ENCODE measurements at regions not wholly inside any gene's neighbourhood (a gene's known extent, or its start where the extent isn't known, plus 50 kb on each side); places are given as distances from the start of the nearest gene placed in this dataset.

GRCh38 chr7:51645702-51646298, 329.2 kb upstream of the COBL start:
- H3K4ac ChIP-seq (ENCODE audit: low read depth in 1 of 2, low read length in 2 of 2) = no peak overlapping the region
- no peak overlapping the region for H2BK15ac ChIP-seq (ENCODE audit: low read depth, poor library complexity, severe bottlenecking)
- no peaks in the 10 kb centered on the region for H3K79me1 ChIP-seq (replicated peaks; ENCODE audit: low read length, poor library complexity, severe bottlenecking)
- no peak overlapping the region for H2BK12ac ChIP-seq (ENCODE audit: low read length in 2 of 2)
- no peak overlapping the region for H2BK5ac ChIP-seq (ENCODE audit: low read depth, low read length, poor library complexity, severe bottlenecking)
- 98% methylated on average over 16 of the region's 16 CpGs for WGBS
- H3K14ac ChIP-seq (ENCODE audit: low read length in 2 of 2) = no peak overlapping the region
- H2AFZ ChIP-seq (ENCODE audit: low read depth, low read length) = no peak overlapping the region
- H3K4me1 ChIP-seq (ENCODE audit: control insufficient read depth, insufficient read depth, low read depth, low read length) = no peaks in the 10 kb centered on the region
- H3K4me3 ChIP-seq (ENCODE audit: insufficient read depth in 1 of 2, low read depth in 1 of 2, low read length in 2 of 2) = no peak overlapping the region
- no peak overlapping the region for H4K91ac ChIP-seq (ENCODE audit: low read length)
- H3K27me3 ChIP-seq (ENCODE audit: control insufficient read depth in 1 of 2, insufficient read depth in 1 of 2, low read length in 2 of 2) = no peaks in the 10 kb centered on the region
- H3K23ac ChIP-seq (ENCODE audit: low read length in 2 of 2) = no peak overlapping the region
- H4K8ac ChIP-seq (ENCODE audit: low read length) = no peak overlapping the region
- H3K9me3 ChIP-seq (ENCODE audit: control insufficient read depth, low read length) = no peaks in the 10 kb centered on the region
- no peak overlapping the region for H2AK5ac ChIP-seq (ENCODE audit: low read length, severe bottlenecking)
- no peak overlapping the region for H3K18ac ChIP-seq (ENCODE audit: low read depth in 1 of 2, low read length in 2 of 2)
- no peaks in the 10 kb centered on the region for H3K36me3 ChIP-seq (ENCODE audit: control insufficient read depth in 1 of 2, insufficient read depth in 2 of 2, low read depth in 1 of 2, low read length in 2 of 2)
- H3K9ac ChIP-seq (ENCODE audit: low read length) = no peak overlapping the region
- no peak overlapping the region for H2BK120ac ChIP-seq (ENCODE audit: low read depth, low read length)
- H3K4me2 ChIP-seq (ENCODE audit: low read length, poor library complexity, severe bottlenecking) = no peak overlapping the region
- DNase-seq = no peak
- H3K27ac ChIP-seq (ENCODE audit: low read length, poor library complexity, severe bottlenecking) = no peak overlapping the region

- Histone ChIP-seq H2AK5ac (ENCODE audit: low read length, severe bottlenecking) (no peak overlapping the region), H3K9ac (ENCODE audit: low read length) (no peak overlapping the region), H2BK120ac (ENCODE audit: low read depth, low read length) (no peak overlapping the region), H3K18ac (ENCODE audit: low read depth in 1 of 2, low read length in 2 of 2) (no peak overlapping the region), H4K8ac (ENCODE audit: low read length) (no peak overlapping the region), H4K91ac (ENCODE audit: low read length) (no peak overlapping the region), H2BK5ac (ENCODE audit: low read depth, low read length, poor library complexity, severe bottlenecking) (no peak overlapping the region), H3K27me3 (ENCODE audit: control insufficient read depth in 1 of 2, insufficient read depth in 1 of 2, low read length in 2 of 2) (no peaks in the 10 kb centered on the region), H3K79me1 (replicated peaks; ENCODE audit: low read length, poor library complexity, severe bottlenecking) (no peaks in the 10 kb centered on the region), H3K4me2 (ENCODE audit: low read length, poor library complexity, severe bottlenecking) (no peak overlapping the region), H3K4ac (ENCODE audit: low read depth in 1 of 2, low read length in 2 of 2) (no peak overlapping the region), H3K27ac (ENCODE audit: low read length, poor library complexity, severe bottlenecking) (no peak overlapping the region), H3K36me3 (ENCODE audit: control insufficient read depth in 1 of 2, insufficient read depth in 2 of 2, low read depth in 1 of 2, low read length in 2 of 2) (no peaks in the 10 kb centered on the region), H3K4me3 (ENCODE audit: insufficient read depth in 1 of 2, low read depth in 1 of 2, low read length in 2 of 2) (no peak overlapping the region), H2BK15ac (ENCODE audit: low read depth, poor library complexity, severe bottlenecking) (no peak overlapping the region), H3K23ac (ENCODE audit: low read length in 2 of 2) (no peak overlapping the region), H3K4me1 (ENCODE audit: control insufficient read depth, insufficient read depth, low read depth, low read length) (no peaks in the 10 kb centered on the region), H3K9me3 (ENCODE audit: control insufficient read depth, low read length) (no peaks in the 10 kb centered on the region), H3K14ac (ENCODE audit: low read length in 2 of 2) (no peak overlapping the region), H2AFZ (ENCODE audit: low read depth, low read length) (no peak overlapping the region), H2BK12ac (ENCODE audit: low read length in 2 of 2) (no peak overlapping the region)
- DNase-seq = no peak
- whole genome bisulfite sequencing = 41% methylated on average over 10 of the region's 11 CpGs
Observed at GRCh38 chr7:51645255-51645654, 328.6 kb upstream of the COBL start.

GRCh38 chr7:51644216-51644615, 327.6 kb upstream of the COBL start:
- Histone ChIP-seq H2BK5ac (ENCODE audit: low read depth, low read length, poor library complexity, severe bottlenecking) (no peak overlapping the region), H3K9ac (ENCODE audit: low read length) (no peak overlapping the region), H4K91ac (ENCODE audit: low read length) (no peak overlapping the region), H2AK5ac (ENCODE audit: low read length, severe bottlenecking) (no peak overlapping the region), H4K8ac (ENCODE audit: low read length) (no peak overlapping the region), H3K18ac (ENCODE audit: low read depth in 1 of 2, low read length in 2 of 2) (no peak overlapping the region), H2BK15ac (ENCODE audit: low read depth, poor library complexity, severe bottlenecking) (no peak overlapping the region), H2BK120ac (ENCODE audit: low read depth, low read length) (no peak overlapping the region), H3K4me2 (ENCODE audit: low read length, poor library complexity, severe bottlenecking) (no peak overlapping the region), H3K4me1 (ENCODE audit: control insufficient read depth, insufficient read depth, low read depth, low read length) (no peaks in the 10 kb centered on the region), H3K36me3 (ENCODE audit: control insufficient read depth in 1 of 2, insufficient read depth in 2 of 2, low read depth in 1 of 2, low read length in 2 of 2) (no peaks in the 10 kb centered on the region), H3K4ac (ENCODE audit: low read depth in 1 of 2, low read length in 2 of 2) (no peak overlapping the region), H3K9me3 (ENCODE audit: control insufficient read depth, low read length) (no peaks in the 10 kb centered on the region), H3K4me3 (ENCODE audit: insufficient read depth in 1 of 2, low read depth in 1 of 2, low read length in 2 of 2) (peak overlapping the region in 1 of 2 experiments; percentile 7), H2AFZ (ENCODE audit: low read depth, low read length) (no peak overlapping the region), H3K27ac (ENCODE audit: low read length, poor library complexity, severe bottlenecking) (no peak overlapping the region), H3K79me1 (replicated peaks; ENCODE audit: low read length, poor library complexity, severe bottlenecking) (no peaks in the 10 kb centered on the region), H3K14ac (ENCODE audit: low read length in 2 of 2) (no peak overlapping the region), H2BK12ac (ENCODE audit: low read length in 2 of 2) (no peak overlapping the region), H3K23ac (ENCODE audit: low read length in 2 of 2) (no peak overlapping the region), H3K27me3 (ENCODE audit: control insufficient read depth in 1 of 2, insufficient read depth in 1 of 2, low read length in 2 of 2) (no peaks in the 10 kb centered on the region)
- DNase-seq = no peak
- WGBS = 80% methylated on average over 2 of the region's 2 CpGs

GRCh38 chr7:51640841-51641240, 324.2 kb upstream of the COBL start:
- Histone ChIP-seq H2AFZ (ENCODE audit: low read depth, low read length) (no peak overlapping the region), H3K4ac (ENCODE audit: low read depth in 1 of 2, low read length in 2 of 2) (no peak overlapping the region), H3K9me3 (ENCODE audit: control insufficient read depth, low read length) (no peaks in the 10 kb centered on the region), H3K4me2 (ENCODE audit: low read length, poor library complexity, severe bottlenecking) (no peak overlapping the region), H3K27me3 (ENCODE audit: control insufficient read depth in 1 of 2, insufficient read depth in 1 of 2, low read length in 2 of 2) (no peaks in the 10 kb centered on the region), H3K27ac (ENCODE audit: low read length, poor library complexity, severe bottlenecking) (no peak overlapping the region), H3K18ac (ENCODE audit: low read depth in 1 of 2, low read length in 2 of 2) (no peak overlapping the region), H2BK5ac (ENCODE audit: low read depth, low read length, poor library complexity, severe bottlenecking) (no peak overlapping the region), H2BK120ac (ENCODE audit: low read depth, low read length) (no peak overlapping the region), H2BK12ac (ENCODE audit: low read length in 2 of 2) (no peak overlapping the region), H4K8ac (ENCODE audit: low read length) (no peak overlapping the region), H3K9ac (ENCODE audit: low read length) (no peak overlapping the region), H4K91ac (ENCODE audit: low read length) (no peak overlapping the region), H3K4me1 (ENCODE audit: control insufficient read depth, insufficient read depth, low read depth, low read length) (no peaks in the 10 kb centered on the region), H3K36me3 (ENCODE audit: control insufficient read depth in 1 of 2, insufficient read depth in 2 of 2, low read depth in 1 of 2, low read length in 2 of 2) (no peaks in the 10 kb centered on the region), H3K4me3 (ENCODE audit: insufficient read depth in 1 of 2, low read depth in 1 of 2, low read length in 2 of 2) (no peak overlapping the region), H2BK15ac (ENCODE audit: low read depth, poor library complexity, severe bottlenecking) (no peak overlapping the region), H3K79me1 (replicated peaks; ENCODE audit: low read length, poor library complexity, severe bottlenecking) (no peaks in the 10 kb centered on the region), H3K14ac (ENCODE audit: low read length in 2 of 2) (no peak overlapping the region), H2AK5ac (ENCODE audit: low read length, severe bottlenecking) (no peak overlapping the region), H3K23ac (ENCODE audit: low read length in 2 of 2) (no peak overlapping the region)
- no peak for DNase-seq
- WGBS = 82% methylated on average over 8 of the region's 9 CpGs

Measured in mesenchymal stem cell (in vitro differentiated cells and primary cell).